ENCODE measurements at regions not wholly inside any gene's neighbourhood (a gene's known extent, or its start where the extent isn't known, plus 50 kb on each side); places are given as distances from the start of the nearest gene placed in this dataset.

DNA sequence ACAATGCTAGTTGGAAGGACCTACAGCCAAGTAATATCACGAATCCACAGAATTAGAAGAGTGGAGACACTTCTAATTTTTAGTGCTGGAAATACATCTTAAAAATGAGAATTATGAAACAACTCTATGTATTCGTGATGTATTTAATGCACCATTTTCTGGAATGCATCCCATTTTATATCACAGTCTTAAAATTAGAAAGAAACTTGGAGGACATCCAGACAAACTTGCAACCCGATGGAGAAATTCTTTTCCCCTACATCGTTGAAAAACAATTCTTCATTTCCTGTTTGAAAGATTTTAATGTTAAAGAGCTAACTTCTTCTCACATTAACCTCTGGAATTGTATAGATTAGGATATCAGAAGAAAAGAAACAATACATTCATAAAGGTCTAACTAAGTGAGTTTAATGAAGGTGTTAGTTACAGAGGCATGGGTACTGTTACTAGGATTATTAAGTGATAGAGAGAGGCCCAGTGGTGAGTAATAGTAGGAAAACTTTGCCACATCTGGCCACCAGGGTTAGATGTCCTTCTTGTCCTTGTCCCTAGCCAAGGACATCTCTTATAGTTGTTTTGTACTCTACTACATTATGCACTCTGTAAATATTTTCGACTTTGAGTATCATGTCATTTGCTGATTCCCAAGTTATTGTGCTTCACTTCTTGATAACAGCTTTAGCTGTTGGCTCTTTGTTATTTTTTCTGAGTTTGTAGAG is 502.4 kb upstream of the PTCHD4 start:
- no peaks in the 10 kb centered on the region for H4K20me1 ChIP-seq (ENCODE audit: insufficient read depth, low read length)
- H2AFZ ChIP-seq (ENCODE audit: low read length): no peak overlapping the region
- H3K9ac ChIP-seq (ENCODE audit: low read length): no peak overlapping the region
- H3K4me1 ChIP-seq (ENCODE audit: insufficient read depth, low read length, severe bottlenecking): no peaks in the 10 kb centered on the region
- no peaks in the 10 kb centered on the region for H3K9me3 ChIP-seq (ENCODE audit: low read length)
- no peaks in the 10 kb centered on the region for H3K79me2 ChIP-seq (ENCODE audit: insufficient read depth, low read length)
- no peak overlapping the region for H3K4me3 ChIP-seq (ENCODE audit: low read depth, low read length, poor library complexity, severe bottlenecking)
- H3K36me3 ChIP-seq (ENCODE audit: insufficient read depth, low read length): no peaks in the 10 kb centered on the region
- no peaks in the 10 kb centered on the region for H3F3A ChIP-seq (ENCODE audit: insufficient read depth, low read length)
- no peak overlapping the region for H3K4me2 ChIP-seq (ENCODE audit: low read length)
- H3K27ac ChIP-seq (ENCODE audit: low read depth, low read length, poor library complexity, severe bottlenecking): no peak overlapping the region
- H3K9me2 ChIP-seq (ENCODE audit: low read depth, low read length): no peaks in the 10 kb centered on the region
- TF ChIP-seq, protein P1, sequence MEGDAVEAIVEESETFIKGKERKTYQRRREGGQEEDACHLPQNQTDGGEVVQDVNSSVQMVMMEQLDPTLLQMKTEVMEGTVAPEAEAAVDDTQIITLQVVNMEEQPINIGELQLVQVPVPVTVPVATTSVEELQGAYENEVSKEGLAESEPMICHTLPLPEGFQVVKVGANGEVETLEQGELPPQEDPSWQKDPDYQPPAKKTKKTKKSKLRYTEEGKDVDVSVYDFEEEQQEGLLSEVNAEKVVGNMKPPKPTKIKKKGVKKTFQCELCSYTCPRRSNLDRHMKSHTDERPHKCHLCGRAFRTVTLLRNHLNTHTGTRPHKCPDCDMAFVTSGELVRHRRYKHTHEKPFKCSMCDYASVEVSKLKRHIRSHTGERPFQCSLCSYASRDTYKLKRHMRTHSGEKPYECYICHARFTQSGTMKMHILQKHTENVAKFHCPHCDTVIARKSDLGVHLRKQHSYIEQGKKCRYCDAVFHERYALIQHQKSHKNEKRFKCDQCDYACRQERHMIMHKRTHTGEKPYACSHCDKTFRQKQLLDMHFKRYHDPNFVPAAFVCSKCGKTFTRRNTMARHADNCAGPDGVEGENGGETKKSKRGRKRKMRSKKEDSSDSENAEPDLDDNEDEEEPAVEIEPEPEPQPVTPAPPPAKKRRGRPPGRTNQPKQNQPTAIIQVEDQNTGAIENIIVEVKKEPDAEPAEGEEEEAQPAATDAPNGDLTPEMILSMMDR (IDR thresholded peaks at IDR 0.05; ENCODE audit: low read length): no peak
- no peak for TF ChIP-seq EZH2 (IDR thresholded peaks at IDR 0.05; ENCODE audit: borderline replicate concordance, low read length)
- no peaks in the 10 kb centered on the region for H3K27me3 ChIP-seq (ENCODE audit: insufficient read depth, low read length)

GRCh38 chr6:48611332-48611731 is 500.3 kb upstream of the PTCHD4 start:
- no peak overlapping the region for H3K4me3 ChIP-seq (ENCODE audit: low read depth, low read length, poor library complexity, severe bottlenecking)
- no peaks in the 10 kb centered on the region for H3K9me3 ChIP-seq (ENCODE audit: low read length)
- no peaks in the 10 kb centered on the region for H3K36me3 ChIP-seq (ENCODE audit: insufficient read depth, low read length)
- no peaks in the 10 kb centered on the region for H3K4me1 ChIP-seq (ENCODE audit: insufficient read depth, low read length, severe bottlenecking)
- no peak overlapping the region for H3K27ac ChIP-seq (ENCODE audit: low read depth, low read length, poor library complexity, severe bottlenecking)
- H2AFZ ChIP-seq (ENCODE audit: low read length): no peak overlapping the region
- H3F3A ChIP-seq (ENCODE audit: insufficient read depth, low read length): no peaks in the 10 kb centered on the region
- H3K9me2 ChIP-seq (ENCODE audit: low read depth, low read length): no peaks in the 10 kb centered on the region
- H4K20me1 ChIP-seq (ENCODE audit: insufficient read depth, low read length): no peaks in the 10 kb centered on the region
- H3K4me2 ChIP-seq (ENCODE audit: low read length): no peak overlapping the region
- TF ChIP-seq, protein P1 (IDR thresholded peaks at IDR 0.05; ENCODE audit: low read length): no peak
- TF ChIP-seq EZH2 (IDR thresholded peaks at IDR 0.05; ENCODE audit: borderline replicate concordance, low read length): no peak
- no peaks in the 10 kb centered on the region for H3K79me2 ChIP-seq (ENCODE audit: insufficient read depth, low read length)
- H3K9ac ChIP-seq (ENCODE audit: low read length): no peak overlapping the region
- H3K27me3 ChIP-seq (ENCODE audit: insufficient read depth, low read length): no peaks in the 10 kb centered on the region

GRCh38 chr6:48610846-48611245 is 499.8 kb upstream of the PTCHD4 start:
- no peak overlapping the region for H3K27ac ChIP-seq (ENCODE audit: low read depth, low read length, poor library complexity, severe bottlenecking)
- H3K4me2 ChIP-seq (ENCODE audit: low read length): no peak overlapping the region
- H3K4me1 ChIP-seq (ENCODE audit: insufficient read depth, low read length, severe bottlenecking): no peaks in the 10 kb centered on the region
- no peaks in the 10 kb centered on the region for H3K27me3 ChIP-seq (ENCODE audit: insufficient read depth, low read length)
- no peak overlapping the region for H2AFZ ChIP-seq (ENCODE audit: low read length)
- no peaks in the 10 kb centered on the region for H3K9me2 ChIP-seq (ENCODE audit: low read depth, low read length)
- no peak overlapping the region for H3K9ac ChIP-seq (ENCODE audit: low read length)
- no peaks in the 10 kb centered on the region for H3K9me3 ChIP-seq (ENCODE audit: low read length)
- no peak overlapping the region for H3K4me3 ChIP-seq (ENCODE audit: low read depth, low read length, poor library complexity, severe bottlenecking)
- TF ChIP-seq, protein P1 (IDR thresholded peaks at IDR 0.05; ENCODE audit: low read length): no peak
- no peak for TF ChIP-seq EZH2 (IDR thresholded peaks at IDR 0.05; ENCODE audit: borderline replicate concordance, low read length)
- H3K36me3 ChIP-seq (ENCODE audit: insufficient read depth, low read length): no peaks in the 10 kb centered on the region
- H4K20me1 ChIP-seq (ENCODE audit: insufficient read depth, low read length): no peaks in the 10 kb centered on the region
- H3K79me2 ChIP-seq (ENCODE audit: insufficient read depth, low read length): no peaks in the 10 kb centered on the region
- no peaks in the 10 kb centered on the region for H3F3A ChIP-seq (ENCODE audit: insufficient read depth, low read length)

Data from OCI-LY1 (cell line).